Endothelial cell of umbilical vein (primary cell): ENCODE measurements at regions not wholly inside any gene's neighbourhood (a gene's known extent, or its start where the extent isn't known, plus 50 kb on each side); places are given as distances from the start of the nearest gene placed in this dataset.

Experiments
- CTCF ChIP-seq, 2 donors: IDR thresholded peaks; 1 replicate in 1 of 2; 2 replicates in 1 of 2; pipeline ENCODE4 v1.5.1; 2011; ENCODE audit warnings: low read length in 2 of 2, mild to moderate bottlenecking in 2 of 2, moderate library complexity in 2 of 2, control low read depth in 1 of 2, inconsistent platforms in 1 of 2, low read depth in 1 of 2; ENCODE audit not compliant: insufficient read depth in 1 of 2; ENCODE audit errors: extremely low read depth in 1 of 2
- EZH2 ChIP-seq: IDR thresholded peaks from 2 replicates; pipeline ENCODE4 v1.6.1; 2012; ENCODE audit warnings: borderline replicate concordance, low read depth, mild to moderate bottlenecking, moderate library complexity, low read length, inconsistent platforms; ENCODE audit not compliant: severe bottlenecking
- JUN ChIP-seq: IDR thresholded peaks from 2 replicates; pipeline ENCODE4 v1.6.1; 2011; ENCODE audit warnings: borderline replicate concordance, low read depth; ENCODE audit not compliant: insufficient read length, insufficient read depth
- MYC ChIP-seq: IDR thresholded peaks from one replicate; pipeline ENCODE4 v1.6.1; 2011; ENCODE audit warnings: mild to moderate bottlenecking, low read depth, low read length
- POLR2A ChIP-seq: IDR thresholded peaks from 2 replicates; pipeline ENCODE4 v1.6.1; 2012; ENCODE audit warnings: low read depth, mild to moderate bottlenecking, control low read depth, low read length
- POLR2AphosphoS5 ChIP-seq: IDR thresholded peaks from 2 replicates; pipeline ENCODE4 v1.6.1; 2012; ENCODE audit warnings: low read depth, mild to moderate bottlenecking, control low read depth, low read length, moderate library complexity; ENCODE audit not compliant: insufficient read depth
- TF ChIP-seq, protein P1 (sequence below): IDR thresholded peaks from 2 replicates; pipeline ENCODE4 v1.6.1; 2011; ENCODE audit not compliant: insufficient read depth, insufficient read length

- no peak for TF ChIP-seq CTCF (IDR thresholded peaks at IDR 0.05; ENCODE audit: extremely low read depth in 1 of 2, insufficient read depth in 1 of 2, low read depth in 1 of 2, low read length in 2 of 2)
- TF ChIP-seq POLR2AphosphoS5, result no peak
- TF ChIP-seq, protein P1, sequence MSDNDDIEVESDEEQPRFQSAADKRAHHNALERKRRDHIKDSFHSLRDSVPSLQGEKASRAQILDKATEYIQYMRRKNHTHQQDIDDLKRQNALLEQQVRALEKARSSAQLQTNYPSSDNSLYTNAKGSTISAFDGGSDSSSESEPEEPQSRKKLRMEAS, result no peak
- TF ChIP-seq MYC, result no peak
- TF ChIP-seq POLR2A, result no peak
- no peak for TF ChIP-seq EZH2
- TF ChIP-seq JUN, result no peak
Measured at GRCh38 chr16:16956376-16956775, 514.4 kb downstream of the XYLT1 start.
